ENCODE measurements at regions not wholly inside any gene's neighbourhood (a gene's known extent, or its start where the extent isn't known, plus 50 kb on each side); places are given as distances from the start of the nearest gene placed in this dataset.

DNA sequence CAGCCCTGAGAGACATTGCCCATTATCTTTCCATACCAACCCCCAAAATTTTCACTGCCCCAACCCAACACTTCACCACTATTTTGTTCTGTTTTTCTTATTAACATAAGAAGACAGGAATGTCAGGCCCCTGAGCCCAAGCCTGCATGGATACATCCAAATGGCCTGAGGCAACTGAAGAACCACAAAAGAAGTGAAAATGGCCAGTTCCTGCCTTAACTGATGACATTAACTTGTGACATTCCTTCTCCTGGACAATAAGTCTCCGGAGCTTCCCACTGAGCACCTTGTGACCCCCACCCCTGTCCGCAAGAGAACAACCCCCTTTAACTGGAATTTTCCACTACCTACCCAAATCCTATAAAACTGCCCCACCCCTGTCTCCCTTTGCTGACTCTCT is 1076.4 kb upstream of the GHITM start:
- Histone ChIP-seq H2AFZ (ENCODE audit: control insufficient read depth, low read length) (no peak overlapping the region), H3K27ac (ENCODE audit: control insufficient read depth, insufficient read depth, low read length) (no peak overlapping the region), H3K4me1 (ENCODE audit: control insufficient read depth, extremely low read depth, insufficient read depth, low read length) (no peaks in the 10 kb centered on the region), H3K27me3 (ENCODE audit: control insufficient read depth, extremely low read depth, insufficient read depth, low read length) (no peaks in the 10 kb centered on the region), H3K9me3 (ENCODE audit: control insufficient read depth, low read depth, low read length) (no peaks in the 10 kb centered on the region), H3K79me2 (ENCODE audit: control insufficient read depth, insufficient read depth, low read length) (no peaks in the 10 kb centered on the region), H3K9ac (ENCODE audit: control insufficient read depth, extremely low read depth, insufficient read depth, low read length) (no peak overlapping the region), H3K4me2 (ENCODE audit: control insufficient read depth, extremely low read depth, insufficient read depth, low read depth, low read length) (no peak overlapping the region), H3K9me1 (ENCODE audit: control insufficient read depth, extremely low read depth, insufficient read depth, low read length) (no peaks in the 10 kb centered on the region), H4K20me1 (ENCODE audit: control insufficient read depth, extremely low read depth, insufficient read depth, low read length) (no peaks in the 10 kb centered on the region), H3K4me3 (ENCODE audit: control insufficient read depth in 2 of 3, extremely low read depth in 1 of 3, insufficient read depth in 2 of 3, low read depth in 1 of 3, low read length in 3 of 3) (no peak overlapping the region), H3K36me3 (ENCODE audit: control insufficient read depth in 2 of 2, extremely low read depth in 1 of 2, insufficient read depth in 2 of 2, low read length in 2 of 2) (no peaks in the 10 kb centered on the region)
- DNase-seq (ENCODE audit: low read depth, low spot score) (no peak), FAIRE-seq (no peak)
- dilution Hi-C loops (cut with MboI; ENCODE audit: extremely low pct_ligation_motif_present, low sequenced_read_pairs) = no loop called here
- TF ChIP-seq, protein P1, sequence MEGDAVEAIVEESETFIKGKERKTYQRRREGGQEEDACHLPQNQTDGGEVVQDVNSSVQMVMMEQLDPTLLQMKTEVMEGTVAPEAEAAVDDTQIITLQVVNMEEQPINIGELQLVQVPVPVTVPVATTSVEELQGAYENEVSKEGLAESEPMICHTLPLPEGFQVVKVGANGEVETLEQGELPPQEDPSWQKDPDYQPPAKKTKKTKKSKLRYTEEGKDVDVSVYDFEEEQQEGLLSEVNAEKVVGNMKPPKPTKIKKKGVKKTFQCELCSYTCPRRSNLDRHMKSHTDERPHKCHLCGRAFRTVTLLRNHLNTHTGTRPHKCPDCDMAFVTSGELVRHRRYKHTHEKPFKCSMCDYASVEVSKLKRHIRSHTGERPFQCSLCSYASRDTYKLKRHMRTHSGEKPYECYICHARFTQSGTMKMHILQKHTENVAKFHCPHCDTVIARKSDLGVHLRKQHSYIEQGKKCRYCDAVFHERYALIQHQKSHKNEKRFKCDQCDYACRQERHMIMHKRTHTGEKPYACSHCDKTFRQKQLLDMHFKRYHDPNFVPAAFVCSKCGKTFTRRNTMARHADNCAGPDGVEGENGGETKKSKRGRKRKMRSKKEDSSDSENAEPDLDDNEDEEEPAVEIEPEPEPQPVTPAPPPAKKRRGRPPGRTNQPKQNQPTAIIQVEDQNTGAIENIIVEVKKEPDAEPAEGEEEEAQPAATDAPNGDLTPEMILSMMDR (optimal IDR thresholded peaks at IDR 0.05 in 1 of 3, IDR thresholded peaks at IDR 0.05 in 1 of 3, conservative IDR thresholded peaks at IDR 0.05 in 1 of 3; ENCODE audit: extremely low read depth in 1 of 3, insufficient read depth in 2 of 3, low read length in 3 of 3) = no peak
- no peak for TF ChIP-seq EZH2 (IDR thresholded peaks at IDR 0.05; ENCODE audit: low read length)

DNA sequence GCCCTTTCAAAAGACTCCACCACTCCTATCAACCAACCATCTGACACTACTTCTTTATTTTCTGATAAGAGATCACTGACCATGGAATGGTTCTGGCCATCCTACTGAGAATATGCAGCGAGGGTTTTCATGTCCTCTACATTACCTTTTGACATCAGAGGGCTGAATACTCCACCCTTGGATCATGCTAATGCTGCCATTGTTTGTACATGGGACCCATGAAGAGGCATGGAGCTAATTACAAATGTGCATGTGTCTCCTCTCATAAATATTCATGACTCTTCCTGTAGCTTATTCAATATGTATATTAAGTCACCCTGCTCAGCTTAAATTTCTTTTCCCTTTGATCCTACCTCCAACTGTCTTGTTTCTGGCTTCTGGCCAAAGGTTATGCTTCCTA is 1065.8 kb upstream of the GHITM start:
- no peaks in the 10 kb centered on the region for H4K20me1 ChIP-seq (ENCODE audit: control insufficient read depth, extremely low read depth, insufficient read depth, low read length)
- no peaks in the 10 kb centered on the region for H3K9me1 ChIP-seq (ENCODE audit: control insufficient read depth, extremely low read depth, insufficient read depth, low read length)
- H3K4me1 ChIP-seq (ENCODE audit: control insufficient read depth, extremely low read depth, insufficient read depth, low read length) = no peaks in the 10 kb centered on the region
- FAIRE-seq (no peak), DNase-seq (ENCODE audit: low read depth, low spot score) (no peak)
- TF ChIP-seq EZH2 (IDR thresholded peaks at IDR 0.05; ENCODE audit: low read length) = no peak
- TF ChIP-seq, protein P1 (optimal IDR thresholded peaks at IDR 0.05 in 1 of 3, IDR thresholded peaks at IDR 0.05 in 1 of 3, conservative IDR thresholded peaks at IDR 0.05 in 1 of 3; ENCODE audit: extremely low read depth in 1 of 3, insufficient read depth in 2 of 3, low read length in 3 of 3) = no peak
- H3K9ac ChIP-seq (ENCODE audit: control insufficient read depth, extremely low read depth, insufficient read depth, low read length) = no peak overlapping the region
- H3K4me2 ChIP-seq (ENCODE audit: control insufficient read depth, extremely low read depth, insufficient read depth, low read depth, low read length) = no peak overlapping the region
- no peaks in the 10 kb centered on the region for H3K79me2 ChIP-seq (ENCODE audit: control insufficient read depth, insufficient read depth, low read length)
- no peaks in the 10 kb centered on the region for H3K27me3 ChIP-seq (ENCODE audit: control insufficient read depth, extremely low read depth, insufficient read depth, low read length)
- no peak overlapping the region for H3K27ac ChIP-seq (ENCODE audit: control insufficient read depth, insufficient read depth, low read length)
- dilution Hi-C loops (cut with MboI; ENCODE audit: extremely low pct_ligation_motif_present, low sequenced_read_pairs) = no loop called here
- no peaks in the 10 kb centered on the region for H3K9me3 ChIP-seq (ENCODE audit: control insufficient read depth, low read depth, low read length)
- H2AFZ ChIP-seq (ENCODE audit: control insufficient read depth, low read length) = no peak overlapping the region
- H3K36me3 ChIP-seq (ENCODE audit: control insufficient read depth in 2 of 2, extremely low read depth in 1 of 2, insufficient read depth in 2 of 2, low read length in 2 of 2) = no peaks in the 10 kb centered on the region
- no peak overlapping the region for H3K4me3 ChIP-seq (ENCODE audit: control insufficient read depth in 2 of 3, extremely low read depth in 1 of 3, insufficient read depth in 2 of 3, low read depth in 1 of 3, low read length in 3 of 3)

Data from keratinocyte (primary cell).